IgD-negative memory B cell (primary cell): ENCODE measurements at regions not wholly inside any gene's neighbourhood (a gene's known extent, or its start where the extent isn't known, plus 50 kb on each side); places are given as distances from the start of the nearest gene placed in this dataset.

Experiments
- H3K27ac Mint-ChIP-seq, 3 donors: one replicate each; pipeline ENCODE4 v1.8.0; 2020 to 2022; ENCODE audit warnings: mild to moderate bottlenecking in 3 of 3, mixed read lengths in 3 of 3, moderate library complexity in 1 of 3
- H3K27me3 Mint-ChIP-seq: one replicate; pipeline ENCODE4 v1.8.0; 2021; ENCODE audit warnings: mixed read lengths
- H3K36me3 Mint-ChIP-seq: one replicate; pipeline ENCODE4 v1.8.0; 2020; ENCODE audit warnings: mild to moderate bottlenecking, mixed read lengths
- H3K4me1 Mint-ChIP-seq, 3 donors: one replicate each; pipeline ENCODE4 v1.8.0; 2020 to 2022; ENCODE audit warnings: mixed read lengths in 3 of 3, mild to moderate bottlenecking in 1 of 3
- H3K4me3 Mint-ChIP-seq, 4 donors: one replicate each; pipeline ENCODE4 v1.8.0; 2020 to 2022; ENCODE audit warnings: mild to moderate bottlenecking in 4 of 4, mixed read lengths in 4 of 4, moderate library complexity in 3 of 4
- H3K9me3 Mint-ChIP-seq, 3 donors: one replicate each; pipeline ENCODE4 v1.8.0; 2020 to 2021; ENCODE audit warnings: mixed read lengths in 3 of 3, mild to moderate bottlenecking in 1 of 3

- Mint-ChIP-seq H3K9me3 (no peaks in the 10 kb centered on the region), H3K36me3 (no peaks in the 10 kb centered on the region), H3K27me3 (peaks cover 54% of the 10 kb centered on the region), H3K4me3 (peak overlapping the region; percentile 48 to 95 (median 84)), H3K27ac (peak overlapping the region in 1 of 3 donors; percentile 25), H3K4me1 (peaks cover 9 to 17% (median 14%) of the 10 kb centered on the region in 3 donors)
Measured at GRCh38 chr2:9753665-9754531, 89.4 kb upstream of the TAF1B start.

- Mint-ChIP-seq H3K27ac (no peak overlapping the region), H3K9me3 (no peaks in the 10 kb centered on the region), H3K4me1 (peaks cover 9 to 17% (median 14%) of the 10 kb centered on the region in 3 donors), H3K27me3 (peaks cover 53% of the 10 kb centered on the region), H3K36me3 (no peaks in the 10 kb centered on the region), H3K4me3 (peak overlapping the region in 3 of 4 donors; percentile 75 to 95 (median 85))
Measured at GRCh38 chr2:9754532-9754887, 88.8 kb upstream of the TAF1B start.

- Mint-ChIP-seq H3K27me3 (peaks cover 51% of the 10 kb centered on the region), H3K4me3 (peak overlapping the region in 1 of 4 donors; percentile 85), H3K27ac (no peak overlapping the region), H3K36me3 (no peaks in the 10 kb centered on the region), H3K9me3 (no peaks in the 10 kb centered on the region), H3K4me1 (peaks cover 9 to 19% (median 14%) of the 10 kb centered on the region in 3 donors)
Measured at GRCh38 chr2:9755008-9755407, 88.3 kb upstream of the TAF1B start.

- peaks cover 9 to 25% (median 16%) of the 10 kb centered on the region in 3 donors for H3K4me1 Mint-ChIP-seq
- no peaks in the 10 kb centered on the region for H3K9me3 Mint-ChIP-seq
- H3K36me3 Mint-ChIP-seq: no peaks in the 10 kb centered on the region
- H3K27me3 Mint-ChIP-seq: peaks cover 51% of the 10 kb centered on the region
- peak overlapping the region in 1 of 3 donors; percentile 35 for H3K27ac Mint-ChIP-seq
- no peak overlapping the region for H3K4me3 Mint-ChIP-seq
Measured at GRCh38 chr2:9755638-9756037, 87.6 kb upstream of the TAF1B start.

- no peak overlapping the region for H3K4me3 Mint-ChIP-seq
- peaks cover 9 to 31% (median 22%) of the 10 kb centered on the region in 3 donors for H3K4me1 Mint-ChIP-seq
- no peak overlapping the region for H3K27ac Mint-ChIP-seq
- no peaks in the 10 kb centered on the region for H3K9me3 Mint-ChIP-seq
- H3K27me3 Mint-ChIP-seq: peaks cover 49% of the 10 kb centered on the region
- no peaks in the 10 kb centered on the region for H3K36me3 Mint-ChIP-seq
Measured at GRCh38 chr2:9756692-9757250, 86.5 kb upstream of the TAF1B start.

GRCh38 chr2:9757501-9758264, 85.6 kb upstream of the TAF1B start:
- H3K4me1 Mint-ChIP-seq: peaks cover 9 to 28% (median 21%) of the 10 kb centered on the region in 3 donors
- no peak overlapping the region for H3K27ac Mint-ChIP-seq
- peak overlapping the region in 1 of 4 donors; percentile 5 for H3K4me3 Mint-ChIP-seq
- peaks cover 49% of the 10 kb centered on the region for H3K27me3 Mint-ChIP-seq
- H3K36me3 Mint-ChIP-seq: no peaks in the 10 kb centered on the region
- H3K9me3 Mint-ChIP-seq: no peaks in the 10 kb centered on the region

GRCh38 chr2:9758741-9759140, 84.5 kb upstream of the TAF1B start:
- peaks cover 8 to 24% (median 20%) of the 10 kb centered on the region in 3 donors for H3K4me1 Mint-ChIP-seq
- no peak overlapping the region for H3K4me3 Mint-ChIP-seq
- H3K36me3 Mint-ChIP-seq: no peaks in the 10 kb centered on the region
- H3K27me3 Mint-ChIP-seq: peaks cover 48% of the 10 kb centered on the region
- H3K9me3 Mint-ChIP-seq: no peaks in the 10 kb centered on the region
- H3K27ac Mint-ChIP-seq: no peak overlapping the region

- H3K4me1 Mint-ChIP-seq: peaks cover 17 to 23% (median 19%) of the 10 kb centered on the region in 3 donors
- no peaks in the 10 kb centered on the region for H3K9me3 Mint-ChIP-seq
- H3K27me3 Mint-ChIP-seq: peaks cover 39% of the 10 kb centered on the region
- peak overlapping the region in 1 of 3 donors; percentile 24 for H3K27ac Mint-ChIP-seq
- H3K4me3 Mint-ChIP-seq: no peak overlapping the region
- H3K36me3 Mint-ChIP-seq: no peaks in the 10 kb centered on the region
Measured at GRCh38 chr2:9760069-9760901, 83.0 kb upstream of the TAF1B start.

GRCh38 chr2:9760902-9761228, 82.4 kb upstream of the TAF1B start:
- Mint-ChIP-seq H3K9me3 (no peaks in the 10 kb centered on the region), H3K27ac (peak overlapping the region in 1 of 3 donors; percentile 46), H3K36me3 (no peaks in the 10 kb centered on the region), H3K4me1 (peaks cover 14 to 23% (median 19%) of the 10 kb centered on the region in 3 donors), H3K4me3 (peak overlapping the region in 1 of 4 donors; percentile 23), H3K27me3 (peaks cover 33% of the 10 kb centered on the region)

- Mint-ChIP-seq H3K27me3 (peaks cover 29% of the 10 kb centered on the region), H3K9me3 (no peaks in the 10 kb centered on the region), H3K4me1 (peaks cover 14 to 23% (median 19%) of the 10 kb centered on the region in 3 donors), H3K36me3 (no peaks in the 10 kb centered on the region), H3K27ac (no peak overlapping the region), H3K4me3 (no peak overlapping the region)
Measured at GRCh38 chr2:9761577-9761976, 81.7 kb upstream of the TAF1B start.

GRCh38 chr2:9762164-9762563, 81.1 kb upstream of the TAF1B start:
- peaks cover 14 to 23% (median 19%) of the 10 kb centered on the region in 3 donors for H3K4me1 Mint-ChIP-seq
- H3K4me3 Mint-ChIP-seq: no peak overlapping the region
- no peaks in the 10 kb centered on the region for H3K9me3 Mint-ChIP-seq
- H3K36me3 Mint-ChIP-seq: no peaks in the 10 kb centered on the region
- H3K27me3 Mint-ChIP-seq: peaks cover 26% of the 10 kb centered on the region
- H3K27ac Mint-ChIP-seq: peak overlapping the region in 1 of 3 donors; percentile 39

- Mint-ChIP-seq H3K36me3 (no peaks in the 10 kb centered on the region), H3K4me1 (peaks cover 16 to 26% (median 22%) of the 10 kb centered on the region in 3 donors), H3K4me3 (no peak overlapping the region), H3K9me3 (no peaks in the 10 kb centered on the region), H3K27me3 (peaks cover 21% of the 10 kb centered on the region), H3K27ac (no peak overlapping the region)
Measured at GRCh38 chr2:9762941-9763340, 80.3 kb upstream of the TAF1B start.

- Mint-ChIP-seq H3K36me3 (no peaks in the 10 kb centered on the region), H3K27me3 (peaks cover 20% of the 10 kb centered on the region), H3K9me3 (no peaks in the 10 kb centered on the region), H3K4me3 (no peak overlapping the region), H3K4me1 (peaks cover 19 to 31% (median 25%) of the 10 kb centered on the region in 3 donors), H3K27ac (no peak overlapping the region)
Measured at GRCh38 chr2:9763356-9764152, 79.7 kb upstream of the TAF1B start.
